Naive thymus-derived CD4-positive, alpha-beta T cell (primary cell): ENCODE measurements at regions not wholly inside any gene's neighbourhood (a gene's known extent, or its start where the extent isn't known, plus 50 kb on each side); places are given as distances from the start of the nearest gene placed in this dataset.

Source experiments
- ATAC-seq: fragments of 150-1000 bp; cut with Tn5 transposase; 2 replicates; pipeline ENCODE4 v1.10.0; 2021; ENCODE audit warnings: mild to moderate bottlenecking, moderate library complexity
- CTCF ChIA-PET: fragments of 350-600 bp; sonication (Branson Sonifier 250); formaldehyde crosslinking; loops from one replicate; lab custom pipeline; 2021; ENCODE audit warnings: antibody characterized with exemption; lab: Charles Lee
- POLR2A ChIA-PET: fragments of 350-600 bp; sonication (Branson Sonifier 250); formaldehyde crosslinking; loops from one replicate; lab custom pipeline; 2021; ENCODE audit warnings: antibody characterized with exemption, inconsistent platforms; lab: Charles Lee
- DNase-seq, 9 donors: peaks; one replicate each; pipeline versions ENCODE4 v3.0.0 to v3.0.0-alpha.2; 2020 to 2022; ENCODE audit warnings: mixed read lengths in 1 of 9
- H3K27ac ChIP-seq: one replicate; pipeline ENCODE4 v1.7.0; 2013; ENCODE audit warnings: mild to moderate bottlenecking, low read depth, low read length, moderate library complexity
- H3K27me3 ChIP-seq, 2 donors: one replicate each; pipeline ENCODE4 v1.7.0; 2013; ENCODE audit warnings: low read length in 2 of 2, mild to moderate bottlenecking in 2 of 2, moderate library complexity in 2 of 2; ENCODE audit not compliant: control insufficient read depth in 2 of 2, insufficient read depth in 2 of 2
- H3K36me3 ChIP-seq, 3 experiments: 1 replicate in 2 of 3; 2 replicates in 1 of 3; pipeline ENCODE4 v1.7.0; 2013; ENCODE audit warnings: low read length in 3 of 3, mild to moderate bottlenecking in 3 of 3, moderate library complexity in 1 of 3; ENCODE audit not compliant: insufficient read depth in 3 of 3, control insufficient read depth in 2 of 3
- H3K4me1 ChIP-seq, 2 donors: one replicate each; pipeline ENCODE4 v1.7.0; 2013; ENCODE audit warnings: low read length in 2 of 2, mild to moderate bottlenecking in 2 of 2, moderate library complexity in 1 of 2; ENCODE audit not compliant: control insufficient read depth in 2 of 2, insufficient read depth in 2 of 2
- H3K4me3 ChIP-seq: 2 replicates; pipeline ENCODE4 v1.7.0; 2013; ENCODE audit warnings: mild to moderate bottlenecking, low read length
- H3K9me3 ChIP-seq, 3 experiments: 1 replicate in 2 of 3; 2 replicates in 1 of 3; pipeline ENCODE4 v1.7.0; 2013; ENCODE audit warnings: low read length in 3 of 3; ENCODE audit not compliant: control insufficient read depth in 2 of 3
- H3K27ac Mint-ChIP-seq, 9 donors: one replicate each; pipeline ENCODE4 v1.8.0; 2020 to 2022; ENCODE audit warnings: mixed read lengths in 9 of 9, mild to moderate bottlenecking in 8 of 9, moderate library complexity in 5 of 9, inconsistent platforms in 2 of 9
- H3K27me3 Mint-ChIP-seq, 5 donors: one replicate each; pipeline ENCODE4 v1.8.0; 2021 to 2022; ENCODE audit warnings: mixed read lengths in 5 of 5, mild to moderate bottlenecking in 1 of 5
- H3K36me3 Mint-ChIP-seq, 5 donors: one replicate each; pipeline ENCODE4 v1.8.0; 2020 to 2022; ENCODE audit warnings: mixed read lengths in 5 of 5, mild to moderate bottlenecking in 3 of 5, inconsistent platforms in 1 of 5
- H3K4me1 Mint-ChIP-seq, 7 donors: one replicate each; pipeline ENCODE4 v1.8.0; 2020 to 2022; ENCODE audit warnings: mixed read lengths in 7 of 7, mild to moderate bottlenecking in 3 of 7, inconsistent platforms in 1 of 7
- H3K4me3 Mint-ChIP-seq, 10 donors: one replicate each; pipeline ENCODE4 v1.8.0; 2020 to 2022; ENCODE audit warnings: mild to moderate bottlenecking in 10 of 10, mixed read lengths in 10 of 10, moderate library complexity in 6 of 10, inconsistent platforms in 2 of 10
- H3K9me3 Mint-ChIP-seq, 11 donors: one replicate each; pipeline ENCODE4 v1.8.0; 2020 to 2022; ENCODE audit warnings: mixed read lengths in 11 of 11, mild to moderate bottlenecking in 4 of 11, inconsistent platforms in 1 of 11, moderate library complexity in 1 of 11
- intact Hi-C, 2 donors: fragments of 100-400 bp; cut with micrococcal nuclease; formaldehyde crosslinking; loops; one replicate each; pipeline ENCODE4 v1.15.1; 2023

- H3K4me3 ChIP-seq = no peak overlapping the region
- no peak for ATAC-seq
- Mint-ChIP-seq H3K4me1 (no peaks in the 10 kb centered on the region), H3K9me3 (peaks cover 0 to 24% (median 10%) of the 10 kb centered on the region in 11 donors), H3K4me3 (no peak overlapping the region), H3K36me3 (no peaks in the 10 kb centered on the region), H3K27ac (no peak overlapping the region), H3K27me3 (no peaks in the 10 kb centered on the region)
- no peaks in the 10 kb centered on the region for H3K4me1 ChIP-seq
- H3K9me3 ChIP-seq = no peaks in the 10 kb centered on the region
- H3K36me3 ChIP-seq = no peaks in the 10 kb centered on the region
- ChIA-PET CTCF (no interaction called here), POLR2A (no interaction called here)
- H3K27ac ChIP-seq = no peak overlapping the region
- H3K27me3 ChIP-seq = no peaks in the 10 kb centered on the region
- intact Hi-C loops = no loop called here
- DNase-seq = no peak
Measured at GRCh38 chr16:62404842-62405611, 368.8 kb upstream of the CDH8 start.

GRCh38 chr16:62392698-62393097, 356.5 kb upstream of the CDH8 start:
- POLR2A ChIA-PET = no interaction called here

GRCh38 chr16:62391940-62392339, 355.7 kb upstream of the CDH8 start:
- Mint-ChIP-seq H3K27me3 (no peaks in the 10 kb centered on the region), H3K4me1 (no peaks in the 10 kb centered on the region), H3K27ac (no peak overlapping the region), H3K9me3 (peaks cover 8 to 44% (median 15%) of the 10 kb centered on the region in 11 donors), H3K4me3 (no peak overlapping the region), H3K36me3 (no peaks in the 10 kb centered on the region)
- H3K27me3 ChIP-seq = no peaks in the 10 kb centered on the region
- DNase-seq (no peak), ATAC-seq (no peak)
- ChIA-PET CTCF (no interaction called here), POLR2A (no interaction called here)
- intact Hi-C loops = no loop called here
- no peak overlapping the region for H3K4me3 ChIP-seq
- H3K27ac ChIP-seq = no peak overlapping the region
- peaks cover 0 to 12% (median 0%) of the 10 kb centered on the region in 3 experiments for H3K9me3 ChIP-seq
- no peaks in the 10 kb centered on the region for H3K36me3 ChIP-seq
- no peaks in the 10 kb centered on the region for H3K4me1 ChIP-seq

More at GRCh38 chr16:62392698-62393097, 356.5 kb upstream of the CDH8 start:
- Mint-ChIP-seq H3K9me3 (peaks cover 5 to 38% (median 15%) of the 10 kb centered on the region in 11 donors), H3K36me3 (no peaks in the 10 kb centered on the region), H3K4me1 (no peaks in the 10 kb centered on the region), H3K27ac (no peak overlapping the region), H3K4me3 (no peak overlapping the region), H3K27me3 (no peaks in the 10 kb centered on the region)
- Histone ChIP-seq H3K4me3 (no peak overlapping the region), H3K27me3 (no peaks in the 10 kb centered on the region), H3K9me3 (peaks cover 0 to 12% (median 0%) of the 10 kb centered on the region in 3 experiments), H3K4me1 (no peaks in the 10 kb centered on the region), H3K27ac (no peak overlapping the region), H3K36me3 (no peaks in the 10 kb centered on the region)
- DNase-seq (no peak), ATAC-seq (no peak)
- CTCF ChIA-PET = no interaction called here
- intact Hi-C loops = no loop called here

- no peak overlapping the region for H3K4me3 ChIP-seq
- Mint-ChIP-seq H3K27me3 (no peaks in the 10 kb centered on the region), H3K4me1 (no peaks in the 10 kb centered on the region), H3K27ac (no peak overlapping the region), H3K36me3 (no peaks in the 10 kb centered on the region), H3K4me3 (no peak overlapping the region), H3K9me3 (peaks cover 7 to 49% (median 16%) of the 10 kb centered on the region in 11 donors)
- H3K9me3 ChIP-seq = peaks cover 0 to 12% (median 0%) of the 10 kb centered on the region in 3 experiments
- ATAC-seq (no peak), DNase-seq (no peak)
- intact Hi-C loops = no loop called here
- POLR2A ChIA-PET = no interaction called here
- no peaks in the 10 kb centered on the region for H3K36me3 ChIP-seq
- H3K27me3 ChIP-seq = no peaks in the 10 kb centered on the region
- no peaks in the 10 kb centered on the region for H3K4me1 ChIP-seq
- no peak overlapping the region for H3K27ac ChIP-seq
- CTCF ChIA-PET = no interaction called here
Measured at GRCh38 chr16:62391134-62391533, 354.9 kb upstream of the CDH8 start.

GRCh38 chr16:62390214-62390613, 354.0 kb upstream of the CDH8 start:
- Histone ChIP-seq H3K4me1 (no peaks in the 10 kb centered on the region), H3K9me3 (peaks cover 0 to 12% (median 0%) of the 10 kb centered on the region in 3 experiments), H3K4me3 (no peak overlapping the region), H3K27me3 (no peaks in the 10 kb centered on the region), H3K36me3 (no peaks in the 10 kb centered on the region), H3K27ac (no peak overlapping the region)
- H3K27ac Mint-ChIP-seq = no peak overlapping the region
- peaks cover 7 to 48% (median 19%) of the 10 kb centered on the region in 11 donors for H3K9me3 Mint-ChIP-seq
- no peaks in the 10 kb centered on the region for H3K4me1 Mint-ChIP-seq
- DNase-seq = no peak
- intact Hi-C loops = no loop called here
- H3K4me3 Mint-ChIP-seq = no peak overlapping the region
- H3K36me3 Mint-ChIP-seq = no peaks in the 10 kb centered on the region
- no peaks in the 10 kb centered on the region for H3K27me3 Mint-ChIP-seq
- ChIA-PET CTCF (no interaction called here), POLR2A (no interaction called here)
- ATAC-seq = no peak

GRCh38 chr16:62386411-62386810, 350.2 kb upstream of the CDH8 start:
- Histone ChIP-seq H3K9me3 (peaks cover 0 to 10% (median 0%) of the 10 kb centered on the region in 3 experiments), H3K27me3 (no peaks in the 10 kb centered on the region), H3K27ac (no peak overlapping the region), H3K36me3 (no peaks in the 10 kb centered on the region), H3K4me1 (no peaks in the 10 kb centered on the region), H3K4me3 (no peak overlapping the region)
- no peak for ATAC-seq
- DNase-seq = no peak
- H3K36me3 Mint-ChIP-seq = no peaks in the 10 kb centered on the region
- no peak overlapping the region for H3K4me3 Mint-ChIP-seq
- no peaks in the 10 kb centered on the region for H3K4me1 Mint-ChIP-seq
- peaks cover 8 to 50% (median 15%) of the 10 kb centered on the region in 11 donors for H3K9me3 Mint-ChIP-seq
- no peaks in the 10 kb centered on the region for H3K27me3 Mint-ChIP-seq
- intact Hi-C loops = no loop called here
- no peak overlapping the region for H3K27ac Mint-ChIP-seq
- CTCF ChIA-PET = no interaction called here
- POLR2A ChIA-PET = no interaction called here

GRCh38 chr16:62383941-62384340, 347.7 kb upstream of the CDH8 start:
- Mint-ChIP-seq H3K4me3 (no peak overlapping the region), H3K4me1 (no peaks in the 10 kb centered on the region), H3K27me3 (no peaks in the 10 kb centered on the region), H3K27ac (no peak overlapping the region), H3K9me3 (peaks cover 5 to 51% (median 9%) of the 10 kb centered on the region in 11 donors), H3K36me3 (no peaks in the 10 kb centered on the region)
- ChIA-PET CTCF (no interaction called here), POLR2A (no interaction called here)
- Histone ChIP-seq H3K4me3 (no peak overlapping the region), H3K27me3 (no peaks in the 10 kb centered on the region), H3K27ac (no peak overlapping the region), H3K4me1 (no peaks in the 10 kb centered on the region), H3K9me3 (peaks cover 0 to 5% (median 0%) of the 10 kb centered on the region in 3 experiments), H3K36me3 (no peaks in the 10 kb centered on the region)
- DNase-seq (no peak), ATAC-seq (no peak)
- intact Hi-C loops = no loop called here
